H9 (cell line): ENCODE measurements at regions not wholly inside any gene's neighbourhood (a gene's known extent, or its start where the extent isn't known, plus 50 kb on each side); places are given as distances from the start of the nearest gene placed in this dataset.

Experiments used
- DNase-seq: peaks from one replicate; pipeline ENCODE4 v3.0.0-alpha.2; 2017
- H2AFZ ChIP-seq: one replicate; pipeline ENCODE4 v1.6.1; 2013; ENCODE audit warnings: mild to moderate bottlenecking, low read length, control low read depth, moderate library complexity
- H2AK5ac ChIP-seq: 2 replicates; pipeline ENCODE4 v1.6.1; 2013; ENCODE audit warnings: low read length, control low read depth, mixed read lengths; ENCODE audit not compliant: insufficient read length
- H2BK120ac ChIP-seq: one replicate; pipeline ENCODE4 v1.6.1; 2013; ENCODE audit warnings: low read depth, mild to moderate bottlenecking, low read length, control low read depth, inconsistent platforms; ENCODE audit not compliant: poor library complexity, severe bottlenecking
- H2BK12ac ChIP-seq: 2 replicates; pipeline ENCODE4 v1.6.1; 2013; ENCODE audit warnings: low read length, control low read depth, mixed read lengths, low read depth; ENCODE audit not compliant: insufficient read length
- H2BK15ac ChIP-seq: 2 replicates; pipeline ENCODE4 v1.6.1; 2013; ENCODE audit warnings: low read depth, low read length, control low read depth
- H2BK20ac ChIP-seq: one replicate; pipeline ENCODE4 v1.6.1; 2013; ENCODE audit warnings: low read depth, mild to moderate bottlenecking, low read length, control low read depth, inconsistent platforms; ENCODE audit not compliant: poor library complexity, severe bottlenecking
- H2BK5ac ChIP-seq: 2 replicates; pipeline ENCODE4 v1.6.1; 2013; ENCODE audit warnings: low read length, control low read depth, mixed read lengths; ENCODE audit not compliant: insufficient read length
- H3K14ac ChIP-seq: 2 replicates; pipeline ENCODE4 v1.6.1; 2013; ENCODE audit warnings: low read length, control low read depth; ENCODE audit not compliant: insufficient read depth
- H3K18ac ChIP-seq: 2 replicates; pipeline ENCODE4 v1.6.1; 2013; ENCODE audit warnings: low read depth, mild to moderate bottlenecking, mixed read lengths, low read length, control low read depth; ENCODE audit not compliant: insufficient read length
- H3K23ac ChIP-seq: 2 replicates; pipeline ENCODE4 v1.6.1; 2013; ENCODE audit warnings: low read length, control low read depth, mixed read lengths, low read depth; ENCODE audit not compliant: insufficient read length
- H3K23me2 ChIP-seq: 2 replicates; pipeline ENCODE4 v1.6.1; 2013; ENCODE audit warnings: low read depth, mild to moderate bottlenecking, mixed read lengths, low read length, control low read depth; ENCODE audit not compliant: insufficient read length, poor library complexity, severe bottlenecking
- H3K27ac ChIP-seq: 2 replicates; pipeline ENCODE4 v1.5.1; 2013; ENCODE audit warnings: low read length, control low read depth, mixed read lengths, low read depth; ENCODE audit not compliant: insufficient read length
- H3K27me3 ChIP-seq: 2 replicates; pipeline ENCODE4 v1.6.1; 2013; ENCODE audit warnings: low read length, control low read depth, inconsistent platforms; ENCODE audit not compliant: insufficient read depth
- H3K4ac ChIP-seq: 2 replicates; pipeline ENCODE4 v1.6.1; 2013; ENCODE audit warnings: low read depth, mild to moderate bottlenecking, control low read depth, inconsistent platforms, low read length, moderate library complexity
- H3K4me1 ChIP-seq: 2 replicates; pipeline ENCODE4 v1.6.1; 2013; ENCODE audit warnings: low read length, control low read depth, inconsistent platforms; ENCODE audit not compliant: insufficient read depth
- H3K4me2 ChIP-seq: 2 replicates; pipeline ENCODE4 v1.6.1; 2013; ENCODE audit warnings: low read length, control low read depth, mixed read lengths; ENCODE audit not compliant: insufficient read length, insufficient read depth
- H3K56ac ChIP-seq: 2 replicates; pipeline ENCODE4 v1.6.1; 2013; ENCODE audit warnings: low read depth, mild to moderate bottlenecking, mixed read lengths, low read length, control low read depth; ENCODE audit not compliant: insufficient read length
- H3K79me1 ChIP-seq: 2 replicates; pipeline ENCODE4 v1.6.1; 2013; ENCODE audit warnings: low read depth, mild to moderate bottlenecking, moderate library complexity, low read length, control low read depth, inconsistent platforms; ENCODE audit not compliant: insufficient read depth, poor library complexity, severe bottlenecking
- H3K79me2 ChIP-seq: 2 replicates; pipeline ENCODE4 v1.6.1; 2013; ENCODE audit warnings: low read length, control low read depth, inconsistent platforms; ENCODE audit not compliant: insufficient read depth
- H3K9ac ChIP-seq: 2 replicates; pipeline ENCODE4 v1.6.1; 2013; ENCODE audit warnings: low read length, control low read depth, mixed read lengths; ENCODE audit not compliant: insufficient read length; ENCODE audit errors: extremely low read depth
- H3K9me3 ChIP-seq: one replicate; pipeline ENCODE4 v1.6.1; 2013; ENCODE audit warnings: low read depth, low read length, inconsistent platforms; ENCODE audit not compliant: control insufficient read depth
- H3T11ph ChIP-seq: one replicate; pipeline ENCODE4 v1.6.1; 2013; ENCODE audit warnings: mild to moderate bottlenecking, low read length, control low read depth, inconsistent platforms
- H4K20me1 ChIP-seq: one replicate; pipeline ENCODE4 v1.6.1; 2013; ENCODE audit not compliant: control insufficient read depth, insufficient read length, insufficient read depth
- H4K5ac ChIP-seq: 2 replicates; pipeline ENCODE4 v1.6.1; 2013; ENCODE audit warnings: low read depth, mild to moderate bottlenecking, mixed read lengths, low read length, control low read depth; ENCODE audit not compliant: insufficient read length
- H4K8ac ChIP-seq: replicated peaks from 2 replicates; pipeline ENCODE4 v1.6.1; 2013; ENCODE audit warnings: low read length, control low read depth, mixed read lengths, low read depth; ENCODE audit not compliant: insufficient read length
- H4K91ac ChIP-seq: 2 replicates; pipeline ENCODE4 v1.6.1; 2013; ENCODE audit warnings: low read depth, mild to moderate bottlenecking, moderate library complexity, mixed read lengths, low read length, control low read depth; ENCODE audit not compliant: insufficient read length
- H3K27ac Mint-ChIP-seq, 3 experiments: 2 replicates in 2 of 3; 3 replicates in 1 of 3; pipeline ENCODE4 v1.8.0; 2020 to 2021; ENCODE audit warnings: mixed read lengths in 3 of 3, mild to moderate bottlenecking in 1 of 3, moderate library complexity in 1 of 3
- H3K27me3 Mint-ChIP-seq: 2 replicates; pipeline ENCODE4 v1.8.0; 2021; ENCODE audit warnings: low read depth, mild to moderate bottlenecking, moderate library complexity, mixed read lengths
- H3K36me3 Mint-ChIP-seq, 3 experiments: 2 replicates in 2 of 3; 3 replicates in 1 of 3; pipeline ENCODE4 v1.8.0; 2020 to 2021; ENCODE audit warnings: low read depth in 3 of 3, mixed read lengths in 3 of 3; ENCODE audit not compliant: insufficient read depth in 1 of 3
- H3K4me1 Mint-ChIP-seq, 2 experiments: 2 replicates each; pipeline ENCODE4 v1.8.0; 2020; ENCODE audit warnings: mixed read lengths in 2 of 2
- H3K4me3 Mint-ChIP-seq, 2 experiments: 2 replicates in 1 of 2; 3 replicates in 1 of 2; pipeline ENCODE4 v1.8.0; 2020 to 2021; ENCODE audit warnings: mild to moderate bottlenecking in 2 of 2, mixed read lengths in 2 of 2, moderate library complexity in 1 of 2
- H3K9me3 Mint-ChIP-seq, 2 experiments: 2 replicates in 1 of 2; 3 replicates in 1 of 2; pipeline ENCODE4 v1.8.0; 2020; ENCODE audit warnings: mild to moderate bottlenecking in 2 of 2, mixed read lengths in 2 of 2, moderate library complexity in 1 of 2
- TF ChIP-seq, protein P1 (sequence below): fragments of 200-600 bp; sonication (generic); conservative IDR thresholded peaks from 3 replicates; pipeline ENCODE4 v1.8.0; 2021; ENCODE audit warnings: antibody characterized with exemption, mild to moderate bottlenecking

DNA sequence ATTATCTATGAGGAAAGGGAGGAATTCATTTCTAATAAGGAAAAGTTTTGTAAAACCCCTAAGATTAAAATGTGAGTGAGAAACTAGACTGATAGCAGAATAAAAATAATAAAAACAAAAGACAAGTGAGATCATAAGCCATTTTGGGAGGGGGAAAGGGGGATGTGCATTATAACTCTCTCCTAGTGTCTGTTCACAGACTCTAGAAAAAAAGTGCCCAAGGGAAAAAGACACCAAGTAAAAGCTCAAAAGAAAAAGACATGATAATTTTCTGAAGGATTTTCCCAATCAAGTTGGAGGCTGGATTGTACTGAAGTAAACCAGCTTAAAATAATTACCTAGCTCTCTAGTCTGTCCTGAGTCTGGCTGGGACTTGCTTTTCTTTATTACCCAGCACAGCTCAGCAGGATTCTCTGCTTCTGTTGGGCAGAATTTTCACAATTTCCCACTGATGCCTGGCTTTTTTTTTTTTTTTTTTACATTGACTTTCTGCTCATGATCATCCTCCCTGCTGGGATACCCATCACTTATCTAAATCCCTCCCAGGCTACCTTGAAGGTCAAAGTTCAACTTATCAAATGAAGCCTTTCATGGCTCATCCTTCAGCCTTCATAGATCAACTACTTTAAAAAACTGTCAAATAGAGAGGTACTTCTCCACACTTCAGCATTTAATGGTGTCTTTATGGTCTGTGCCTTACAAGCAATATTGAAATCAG lies 124.2 kb upstream of the KCNJ16 start:
- H3K27me3 Mint-ChIP-seq: no peaks in the 10 kb centered on the region
- Histone ChIP-seq H3K4me1 (no peaks in the 10 kb centered on the region), H3K4me2 (no peak overlapping the region), H3K9ac (no peak overlapping the region), H3T11ph (no peak overlapping the region), H2AFZ (no peak overlapping the region), H2BK12ac (no peak overlapping the region), H2BK20ac (no peak overlapping the region), H3K23ac (no peak overlapping the region), H2AK5ac (no peak overlapping the region), H2BK120ac (no peak overlapping the region), H3K23me2 (no peaks in the 10 kb centered on the region), H3K27me3 (no peaks in the 10 kb centered on the region), H3K27ac (no peak overlapping the region), H2BK15ac (no peak overlapping the region), H3K79me2 (no peaks in the 10 kb centered on the region), H4K91ac (no peak overlapping the region), H3K18ac (no peak overlapping the region), H3K14ac (no peak overlapping the region), H3K56ac (no peak overlapping the region), H2BK5ac (no peak overlapping the region), H3K79me1 (no peaks in the 10 kb centered on the region), H3K4ac (no peak overlapping the region), H4K8ac (no peak overlapping the region), H3K9me3 (no peaks in the 10 kb centered on the region), H4K20me1 (no peaks in the 10 kb centered on the region), H4K5ac (no peak overlapping the region)
- H3K4me3 Mint-ChIP-seq: no peak overlapping the region; a peak in 1 of 5 replicates
- no peak for DNase-seq
- TF ChIP-seq, protein P1, sequence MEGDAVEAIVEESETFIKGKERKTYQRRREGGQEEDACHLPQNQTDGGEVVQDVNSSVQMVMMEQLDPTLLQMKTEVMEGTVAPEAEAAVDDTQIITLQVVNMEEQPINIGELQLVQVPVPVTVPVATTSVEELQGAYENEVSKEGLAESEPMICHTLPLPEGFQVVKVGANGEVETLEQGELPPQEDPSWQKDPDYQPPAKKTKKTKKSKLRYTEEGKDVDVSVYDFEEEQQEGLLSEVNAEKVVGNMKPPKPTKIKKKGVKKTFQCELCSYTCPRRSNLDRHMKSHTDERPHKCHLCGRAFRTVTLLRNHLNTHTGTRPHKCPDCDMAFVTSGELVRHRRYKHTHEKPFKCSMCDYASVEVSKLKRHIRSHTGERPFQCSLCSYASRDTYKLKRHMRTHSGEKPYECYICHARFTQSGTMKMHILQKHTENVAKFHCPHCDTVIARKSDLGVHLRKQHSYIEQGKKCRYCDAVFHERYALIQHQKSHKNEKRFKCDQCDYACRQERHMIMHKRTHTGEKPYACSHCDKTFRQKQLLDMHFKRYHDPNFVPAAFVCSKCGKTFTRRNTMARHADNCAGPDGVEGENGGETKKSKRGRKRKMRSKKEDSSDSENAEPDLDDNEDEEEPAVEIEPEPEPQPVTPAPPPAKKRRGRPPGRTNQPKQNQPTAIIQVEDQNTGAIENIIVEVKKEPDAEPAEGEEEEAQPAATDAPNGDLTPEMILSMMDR: no peak
- H3K9me3 Mint-ChIP-seq: no peaks in the 10 kb centered on the region
- no peaks in the 10 kb centered on the region for H3K4me1 Mint-ChIP-seq
- no peaks in the 10 kb centered on the region for H3K36me3 Mint-ChIP-seq
- no peak overlapping the region; a peak in 1 of 7 replicates for H3K27ac Mint-ChIP-seq
